ENCODE measurements at regions not wholly inside any gene's neighbourhood (a gene's known extent, or its start where the extent isn't known, plus 50 kb on each side); places are given as distances from the start of the nearest gene placed in this dataset.

- 87 to 98% (median 90%) methylated on average over 4 of the region's 4 CpGs for WGBS, 5 donors
- Histone ChIP-seq H3K4me1 (no peaks in the 10 kb centered on the region), H3K9me3 (no peaks in the 10 kb centered on the region), H3K27me3 (peaks cover 0 to 7% (median 0%) of the 10 kb centered on the region in 3 donors), H3K4me3 (no peak overlapping the region), H3K36me3 (no peaks in the 10 kb centered on the region), H3K27ac (no peak overlapping the region)
- DNase-seq, result no peak
- intact Hi-C loops (cut with DNase I; ENCODE audit: low total_unique reads), result no loop called here
- TF ChIP-seq CTCF (IDR thresholded peaks at IDR 0.05), result no peak
- no peak for TF ChIP-seq POLR2A (IDR thresholded peaks at IDR 0.05)
- TF ChIP-seq POLR2AphosphoS5 (IDR thresholded peaks at IDR 0.05), result no peak
- no peak for TF ChIP-seq EP300 (IDR thresholded peaks at IDR 0.05)
Measured at GRCh38 chr17:70683936-70684335, 514.6 kb downstream of the KCNJ2 start.

GRCh38 chr17:70687421-70687820, 518.1 kb downstream of the KCNJ2 start:
- 19 to 38% (median 31%) methylated on average over 1 of the region's 1 CpG for WGBS, 5 donors
- H3K27ac ChIP-seq, result no peak overlapping the region
- no peaks in the 10 kb centered on the region for H3K36me3 ChIP-seq
- H3K4me3 ChIP-seq, result no peak overlapping the region
- H3K27me3 ChIP-seq, result no peaks in the 10 kb centered on the region
- intact Hi-C loops (cut with DNase I; ENCODE audit: low total_unique reads), result no loop called here
- TF ChIP-seq CTCF (IDR thresholded peaks at IDR 0.05) (no peak), POLR2A (IDR thresholded peaks at IDR 0.05) (no peak), POLR2AphosphoS5 (IDR thresholded peaks at IDR 0.05) (no peak), EP300 (IDR thresholded peaks at IDR 0.05) (no peak)
- H3K4me1 ChIP-seq, result no peaks in the 10 kb centered on the region
- no peaks in the 10 kb centered on the region for H3K9me3 ChIP-seq
- no peak for DNase-seq

- WGBS, 5 donors, result 53 to 68% (median 64%) methylated on average over 2 of the region's 2 CpGs
- intact Hi-C loops (cut with DNase I; ENCODE audit: low total_unique reads), result no loop called here
- Histone ChIP-seq H3K4me1 (no peaks in the 10 kb centered on the region), H3K9me3 (no peaks in the 10 kb centered on the region), H3K27ac (no peak overlapping the region), H3K4me3 (no peak overlapping the region), H3K27me3 (no peaks in the 10 kb centered on the region), H3K36me3 (no peaks in the 10 kb centered on the region)
- TF ChIP-seq EP300 (IDR thresholded peaks at IDR 0.05) (no peak), POLR2A (IDR thresholded peaks at IDR 0.05) (no peak), CTCF (IDR thresholded peaks at IDR 0.05) (no peak), POLR2AphosphoS5 (IDR thresholded peaks at IDR 0.05) (no peak)
- no peak for DNase-seq
Measured at GRCh38 chr17:70691150-70691549, 521.8 kb downstream of the KCNJ2 start.

- intact Hi-C loops (cut with DNase I; ENCODE audit: low total_unique reads), result no loop called here
- Histone ChIP-seq H3K9me3 (no peaks in the 10 kb centered on the region), H3K4me1 (no peaks in the 10 kb centered on the region), H3K4me3 (no peak overlapping the region), H3K27ac (no peak overlapping the region), H3K36me3 (no peaks in the 10 kb centered on the region), H3K27me3 (no peaks in the 10 kb centered on the region)
- DNase-seq, result no peak
- 39 to 54% (median 50%) methylated on average over 2 of the region's 2 CpGs for WGBS, 5 donors
- no peak for TF ChIP-seq POLR2AphosphoS5 (IDR thresholded peaks at IDR 0.05)
- TF ChIP-seq CTCF (IDR thresholded peaks at IDR 0.05), result no peak
- TF ChIP-seq POLR2A (IDR thresholded peaks at IDR 0.05), result no peak
- no peak for TF ChIP-seq EP300 (IDR thresholded peaks at IDR 0.05)
Measured at GRCh38 chr17:70699408-70699807, 530.1 kb downstream of the KCNJ2 start.

Measured in stomach (tissue), 8 donors.